ENCODE measurements at regions not wholly inside any gene's neighbourhood (a gene's known extent, or its start where the extent isn't known, plus 50 kb on each side); places are given as distances from the start of the nearest gene placed in this dataset.
"Not testable (repeated sequence)": the region's sequence is repeated elsewhere in the genome, so short reads cannot be mapped to it uniquely, and the experiment has no call there.

DNA sequence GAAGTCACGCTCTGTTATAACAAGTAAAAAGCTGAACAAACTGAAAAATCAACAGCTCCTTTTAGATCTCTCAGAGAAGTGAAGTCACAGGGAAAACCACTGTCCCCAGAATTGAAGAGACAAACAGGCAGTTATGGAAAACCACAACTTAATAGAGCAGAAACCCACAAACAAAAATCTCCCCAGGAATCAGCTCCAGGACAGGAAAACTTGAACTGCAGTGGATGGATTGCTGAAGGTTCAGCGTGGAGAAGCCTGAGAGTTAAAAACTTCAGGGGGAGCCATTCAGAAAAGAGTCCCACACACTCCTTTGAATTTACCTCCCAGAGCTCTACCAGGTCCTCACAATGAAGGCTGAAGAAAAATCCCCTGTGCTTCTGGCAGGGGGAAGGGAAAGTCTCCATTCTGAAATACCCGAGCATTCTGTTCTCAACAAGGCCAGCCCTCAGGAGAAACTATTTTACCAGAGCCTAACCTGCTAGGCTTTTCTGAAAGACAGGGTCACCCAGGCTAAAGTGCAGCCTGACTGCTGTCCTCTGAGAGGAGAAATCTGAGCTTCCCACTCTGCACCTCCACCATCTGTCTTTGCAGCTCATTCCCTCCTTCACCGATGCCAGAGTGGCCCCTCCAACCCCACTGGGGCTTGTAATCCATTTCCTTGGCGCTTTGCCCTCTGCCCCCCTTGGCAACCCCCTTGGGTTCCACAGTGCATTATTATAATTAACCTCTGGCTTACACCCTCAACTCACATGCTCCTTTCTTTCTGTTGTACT, 65.0 kb upstream of the CCNY start:
- POLR2A ChIA-PET: interaction anchor here (0.6 kb wide), 2 partner anchors 10 to 962 kb away, joined by 4 to 9 read pairs; no protein-coding TSS in a partner anchor
- no peak for DNase-seq (ENCODE audit: low read depth, low spot score)
- CTCF ChIA-PET: interaction anchor here (1.0 to 1.6 kb wide), 2 partner anchors 32 to 291 kb away, joined by 4 to 6 read pairs; no protein-coding TSS in a partner anchor
- Histone ChIP-seq H3K4me3 (ENCODE audit: low read depth, low read length) (no peak overlapping the region), H3K9me3 (ENCODE audit: control insufficient read depth, insufficient read depth, low read length) (peaks cover 4% of the 10 kb centered on the region; the same call in 1 of the 2 replicates), H3K27ac (ENCODE audit: low read depth, low read length) (no peak overlapping the region), H3K27me3 (ENCODE audit: control insufficient read depth, insufficient read depth, low read length) (no peaks in the 10 kb centered on the region)
- TF ChIP-seq, protein P1, sequence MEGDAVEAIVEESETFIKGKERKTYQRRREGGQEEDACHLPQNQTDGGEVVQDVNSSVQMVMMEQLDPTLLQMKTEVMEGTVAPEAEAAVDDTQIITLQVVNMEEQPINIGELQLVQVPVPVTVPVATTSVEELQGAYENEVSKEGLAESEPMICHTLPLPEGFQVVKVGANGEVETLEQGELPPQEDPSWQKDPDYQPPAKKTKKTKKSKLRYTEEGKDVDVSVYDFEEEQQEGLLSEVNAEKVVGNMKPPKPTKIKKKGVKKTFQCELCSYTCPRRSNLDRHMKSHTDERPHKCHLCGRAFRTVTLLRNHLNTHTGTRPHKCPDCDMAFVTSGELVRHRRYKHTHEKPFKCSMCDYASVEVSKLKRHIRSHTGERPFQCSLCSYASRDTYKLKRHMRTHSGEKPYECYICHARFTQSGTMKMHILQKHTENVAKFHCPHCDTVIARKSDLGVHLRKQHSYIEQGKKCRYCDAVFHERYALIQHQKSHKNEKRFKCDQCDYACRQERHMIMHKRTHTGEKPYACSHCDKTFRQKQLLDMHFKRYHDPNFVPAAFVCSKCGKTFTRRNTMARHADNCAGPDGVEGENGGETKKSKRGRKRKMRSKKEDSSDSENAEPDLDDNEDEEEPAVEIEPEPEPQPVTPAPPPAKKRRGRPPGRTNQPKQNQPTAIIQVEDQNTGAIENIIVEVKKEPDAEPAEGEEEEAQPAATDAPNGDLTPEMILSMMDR (IDR thresholded peaks at IDR 0.05; ENCODE audit: low read depth, low read length): no peak

DNA sequence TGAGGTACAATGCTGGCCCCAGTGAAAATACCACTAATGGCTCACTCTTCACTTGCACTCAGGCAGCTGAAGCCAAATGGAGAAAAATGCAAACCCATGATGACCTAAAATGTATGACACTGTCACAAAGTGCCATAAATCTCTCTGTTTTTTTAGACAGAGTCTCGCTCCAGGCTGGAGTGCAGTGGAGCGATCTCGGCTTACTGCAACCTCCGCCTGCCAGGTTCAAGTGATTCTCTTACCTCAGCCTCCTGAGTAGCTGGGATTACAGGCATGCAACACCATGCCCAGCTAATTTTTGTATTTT, 64.5 kb upstream of the CCNY start:
- not testable (repeated sequence) for H3K4me3 ChIP-seq (ENCODE audit: low read depth, low read length); DNase-seq (ENCODE audit: low read depth, low spot score); H3K27ac ChIP-seq (ENCODE audit: low read depth, low read length); H3K9me3 ChIP-seq (ENCODE audit: control insufficient read depth, insufficient read depth, low read length); H3K27me3 ChIP-seq (ENCODE audit: control insufficient read depth, insufficient read depth, low read length)
- ChIA-PET POLR2A (interaction anchor here (0.6 kb wide), 1 partner anchor 10 kb away, joined by 9 read pairs; no protein-coding TSS in a partner anchor), CTCF (interaction anchor here (0.6 kb wide), 1 partner anchor 8 kb away, joined by 7 read pairs; no protein-coding TSS in a partner anchor)

DNA sequence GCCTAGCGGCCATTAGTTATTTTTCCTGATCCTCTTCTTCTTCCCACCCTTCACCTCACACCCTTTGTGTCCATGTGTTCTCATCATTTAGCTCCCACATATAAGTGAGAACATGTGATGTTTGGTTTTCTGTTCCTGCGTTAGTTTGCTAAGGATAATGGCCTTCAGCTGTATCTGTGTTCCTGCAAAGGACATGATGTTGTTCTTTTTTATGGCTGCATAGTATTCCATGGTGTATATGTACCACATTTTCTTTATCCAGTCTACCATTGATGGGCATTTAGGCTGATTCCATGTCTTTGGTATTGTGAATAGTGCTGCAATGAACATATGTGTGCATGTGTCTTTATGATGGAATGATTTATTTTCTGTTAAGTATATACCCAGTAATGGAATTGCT, 63.9 kb upstream of the CCNY start:
- H3K27ac ChIP-seq (ENCODE audit: low read depth, low read length); H3K27me3 ChIP-seq (ENCODE audit: control insufficient read depth, insufficient read depth, low read length); POLR2A ChIA-PET; DNase-seq (ENCODE audit: low read depth, low spot score); H3K4me3 ChIP-seq (ENCODE audit: low read depth, low read length); H3K9me3 ChIP-seq (ENCODE audit: control insufficient read depth, insufficient read depth, low read length): not testable (repeated sequence)
- CTCF ChIA-PET: interaction anchor here (0.6 kb wide), 1 partner anchor 9 kb away, joined by 7 read pairs; no protein-coding TSS in a partner anchor

DNA sequence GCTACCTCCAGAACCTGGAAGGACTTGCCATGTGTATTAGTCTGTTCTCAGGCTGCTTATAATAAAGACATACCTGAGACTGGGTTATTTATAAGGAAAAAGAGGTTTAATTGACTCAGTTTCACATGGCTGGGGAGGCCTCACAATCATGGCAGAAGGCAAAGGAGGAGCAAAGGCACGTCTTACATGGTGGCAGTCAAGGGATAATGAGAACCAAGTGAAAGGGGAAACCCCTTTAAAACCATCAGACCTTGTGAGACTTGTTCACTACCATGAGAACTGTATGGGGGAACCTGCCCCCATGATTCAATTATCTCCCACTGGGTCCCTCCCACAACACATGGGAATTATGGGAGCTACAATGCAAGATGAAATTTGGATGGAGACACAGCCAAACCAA, 62.3 kb upstream of the CCNY start:
- CTCF ChIA-PET: interaction anchor here (0.9 kb wide), 1 partner anchor 289 kb away, joined by 3 read pairs; no protein-coding TSS in a partner anchor
- H3K9me3 ChIP-seq (ENCODE audit: control insufficient read depth, insufficient read depth, low read length); POLR2A ChIA-PET; DNase-seq (ENCODE audit: low read depth, low spot score); H3K4me3 ChIP-seq (ENCODE audit: low read depth, low read length); H3K27ac ChIP-seq (ENCODE audit: low read depth, low read length); H3K27me3 ChIP-seq (ENCODE audit: control insufficient read depth, insufficient read depth, low read length): not testable (repeated sequence)

DNA sequence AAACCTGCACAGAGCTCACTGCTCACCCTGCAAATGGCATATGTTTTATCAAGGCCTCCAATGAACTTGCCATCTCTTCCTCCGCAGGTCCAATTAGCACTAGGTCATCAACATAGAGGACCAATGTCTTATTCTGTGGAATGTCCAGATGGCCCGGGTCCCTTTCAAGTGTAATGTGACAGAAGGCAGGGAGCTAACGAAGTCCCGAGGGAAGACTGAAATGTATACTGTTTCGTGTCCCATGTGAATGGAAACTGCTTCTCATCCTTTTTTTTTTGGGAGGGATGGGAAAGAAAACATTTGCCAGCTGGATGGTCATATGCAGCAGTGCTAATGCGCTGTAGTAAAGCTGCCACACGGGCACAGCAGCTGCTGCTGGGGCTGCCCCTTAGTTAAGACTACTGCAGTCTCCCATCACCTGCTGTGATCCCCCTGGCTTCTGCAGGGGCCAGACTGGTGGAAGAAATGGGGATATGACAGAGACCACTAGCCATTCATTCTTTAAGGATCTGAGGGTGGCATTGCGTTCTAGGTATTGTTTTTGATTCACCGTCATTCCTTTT, 61.7 kb upstream of the CCNY start:
- H3K4me3 ChIP-seq (ENCODE audit: low read depth, low read length): no peak overlapping the region
- no peak for DNase-seq (ENCODE audit: low read depth, low spot score)
- CTCF ChIA-PET: interaction anchor here (0.9 kb wide), 1 partner anchor 288 kb away, joined by 3 read pairs; no protein-coding TSS in a partner anchor
- no peak overlapping the region for H3K27ac ChIP-seq (ENCODE audit: low read depth, low read length)
- POLR2A ChIA-PET: no interaction called here
- TF ChIP-seq, protein P1 (IDR thresholded peaks at IDR 0.05; ENCODE audit: low read depth, low read length): no peak
- peaks cover 4% of the 10 kb centered on the region; the same call in 1 of the 2 replicates for H3K9me3 ChIP-seq (ENCODE audit: control insufficient read depth, insufficient read depth, low read length)
- H3K27me3 ChIP-seq (ENCODE audit: control insufficient read depth, insufficient read depth, low read length): no peaks in the 10 kb centered on the region

DNA sequence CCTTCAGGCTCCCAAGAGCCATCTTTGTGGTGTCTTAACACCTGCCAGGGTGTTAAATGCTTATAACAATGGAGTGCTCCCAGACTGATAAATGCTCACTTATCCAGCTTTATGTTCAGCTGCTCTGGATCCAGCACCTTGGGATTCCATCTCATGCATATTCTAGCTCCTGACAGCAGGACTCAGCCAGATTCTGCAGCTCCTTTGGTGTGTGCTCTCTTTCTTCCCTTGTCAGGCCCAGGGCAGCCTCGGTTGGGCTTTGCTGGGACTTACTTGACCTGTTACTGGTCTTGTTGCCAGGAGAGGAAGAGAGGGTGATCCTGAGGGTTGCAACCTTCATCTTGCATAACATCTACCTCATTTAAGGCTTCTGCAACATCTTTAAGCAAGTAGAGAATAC, 59.4 kb upstream of the CCNY start:
- Histone ChIP-seq H3K9me3 (ENCODE audit: control insufficient read depth, insufficient read depth, low read length) (peaks cover 4% of the 10 kb centered on the region; the same call in 1 of the 2 replicates), H3K27me3 (ENCODE audit: control insufficient read depth, insufficient read depth, low read length) (no peaks in the 10 kb centered on the region), H3K27ac (ENCODE audit: low read depth, low read length) (no peak overlapping the region), H3K4me3 (ENCODE audit: low read depth, low read length) (no peak overlapping the region)
- DNase-seq (ENCODE audit: low read depth, low spot score): no peak
- TF ChIP-seq, protein P1 (IDR thresholded peaks at IDR 0.05; ENCODE audit: low read depth, low read length): no peak
- CTCF ChIA-PET: interaction anchor here (1.3 to 1.8 kb wide), 2 partner anchors 19 to 286 kb away, joined by 3 to 4 read pairs; no protein-coding TSS in a partner anchor
- POLR2A ChIA-PET: no interaction called here

DNA sequence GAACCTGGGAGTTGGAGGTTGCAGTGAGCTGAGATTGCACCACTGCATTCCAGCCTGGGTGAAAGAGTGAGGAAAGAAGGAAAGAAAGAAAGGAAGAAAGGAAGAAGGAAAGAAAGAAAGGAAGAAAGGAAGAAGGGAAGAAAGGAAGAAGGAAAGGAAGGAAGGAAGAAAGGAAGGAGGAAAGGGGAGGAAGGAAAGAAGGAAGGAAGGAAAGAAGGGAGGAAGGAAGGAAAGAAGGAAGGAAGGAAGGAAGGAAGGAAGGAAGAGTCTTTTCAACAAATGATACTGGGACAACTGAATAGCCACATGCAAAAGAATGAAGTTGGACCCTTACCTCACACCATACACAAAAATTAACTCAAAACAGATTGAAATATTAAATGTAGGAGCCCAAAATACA, 56.1 kb upstream of the CCNY start:
- H3K27me3 ChIP-seq (ENCODE audit: control insufficient read depth, insufficient read depth, low read length); DNase-seq (ENCODE audit: low read depth, low spot score); H3K9me3 ChIP-seq (ENCODE audit: control insufficient read depth, insufficient read depth, low read length); H3K4me3 ChIP-seq (ENCODE audit: low read depth, low read length); POLR2A ChIA-PET; H3K27ac ChIP-seq (ENCODE audit: low read depth, low read length): not testable (repeated sequence)
- CTCF ChIA-PET: interaction anchor here (0.6 to 0.7 kb wide), 2 partner anchors 13 to 41 kb away, joined by 3 to 4 read pairs; no protein-coding TSS in a partner anchor
